PC-3 (cell line): ENCODE measurements at regions not wholly inside any gene's neighbourhood (a gene's known extent, or its start where the extent isn't known, plus 50 kb on each side); places are given as distances from the start of the nearest gene placed in this dataset.

Source experiments
- ATAC-seq: fragments of 200-7000 bp; cut with Tn5 transposase; 2 replicates; pipeline ENCODE4 v1.9.1; 2020; ENCODE audit warnings: mild to moderate bottlenecking, moderate library complexity
- BruUV-seq: library from RNA; stranded (reverse); fragments of 400-500 nt; replicated peaks from 2 replicates; lab custom pipeline; 2021; lab: Mats Ljungman, UMichigan
- CTCF ChIA-PET: fragments of 300-600 bp; sonication (Branson Sonifier 250); formaldehyde crosslinking; loops from one replicate; lab custom pipeline; 2022; ENCODE audit warnings: antibody characterized with exemption; lab: Charles Lee
- POLR2A ChIA-PET: fragments of 300-600 bp; sonication (Branson Sonifier 250); formaldehyde crosslinking; loops from one replicate; lab custom pipeline; 2022; ENCODE audit warnings: antibody characterized with exemption; ENCODE audit not compliant: unreplicated experiment; lab: Charles Lee
- DNase-seq: peaks from one replicate; pipeline ENCODE4 v3.0.0-alpha.2; 2015
- H2AFZ ChIP-seq: fragments of 300-600 bp; sonication (generic); 2 replicates; pipeline ENCODE4 v1.6.0; 2016; ENCODE audit warnings: antibody characterized with exemption, low read length
- H3F3A ChIP-seq: fragments of 300-600 bp; sonication (generic); one replicate; pipeline ENCODE4 v1.6.0; 2017; ENCODE audit warnings: antibody characterized with exemption, low read length, control low read depth, mild to moderate bottlenecking; ENCODE audit not compliant: unreplicated experiment
- H3K27ac ChIP-seq: fragments of 300-600 bp; sonication (generic); 2 replicates; pipeline ENCODE4 v1.5.1; 2016; ENCODE audit warnings: mild to moderate bottlenecking, low read length
- H3K27me3 ChIP-seq: fragments of 300-600 bp; sonication (generic); 2 replicates; pipeline ENCODE4 v1.6.1; 2016; ENCODE audit warnings: low read length, mixed read lengths
- H3K36me3 ChIP-seq: fragments of 300-600 bp; sonication (generic); 2 replicates; pipeline ENCODE4 v1.6.1; 2016; ENCODE audit warnings: low read depth, mixed run types, low read length, mixed read lengths
- H3K4me1 ChIP-seq: fragments of 300-600 bp; sonication (generic); 2 replicates; pipeline ENCODE4 v1.5.1; 2016; ENCODE audit warnings: low read length; ENCODE audit not compliant: insufficient read depth
- H3K4me2 ChIP-seq: fragments of 300-600 bp; sonication (generic); 2 replicates; pipeline ENCODE4 v1.6.0; 2016; ENCODE audit warnings: low read length
- H3K4me3 ChIP-seq: fragments of 300-600 bp; sonication (generic); 2 replicates; pipeline ENCODE4 v1.5.1; 2016; ENCODE audit warnings: mild to moderate bottlenecking, low read length, mixed read lengths
- H3K79me2 ChIP-seq: fragments of 300-600 bp; sonication (generic); 2 replicates; pipeline ENCODE4 v1.6.1; 2017; ENCODE audit warnings: low read length, mixed read lengths
- H3K9ac ChIP-seq: fragments of 300-600 bp; sonication (generic); 2 replicates; pipeline ENCODE4 v1.6.0; 2016; ENCODE audit warnings: mild to moderate bottlenecking, low read length
- H3K9me2 ChIP-seq: fragments of 300-600 bp; sonication (generic); replicated peaks from 2 replicates; pipeline ENCODE4 v1.6.1; 2016; ENCODE audit warnings: mixed run types, low read length, mixed read lengths
- H3K9me3 ChIP-seq: fragments of 300-600 bp; sonication (generic); 2 replicates; pipeline ENCODE4 v1.6.1; 2016; ENCODE audit warnings: low read length, mixed read lengths
- H4K20me1 ChIP-seq: fragments of 300-600 bp; sonication (generic); 2 replicates; pipeline ENCODE4 v1.6.1; 2016; ENCODE audit warnings: low read length, mixed read lengths
- CTCF ChIP-seq: fragments of 300-600 bp; sonication (generic); conservative IDR thresholded peaks from 2 replicates; pipeline ENCODE4 v1.5.1; 2017; ENCODE audit warnings: antibody characterized with exemption, low read depth, mild to moderate bottlenecking, low read length
- EZH2 ChIP-seq: fragments of 300-600 bp; sonication (generic); IDR thresholded peaks from one replicate; pipeline ENCODE4 v1.6.1; 2017; ENCODE audit warnings: antibody characterized with exemption, mild to moderate bottlenecking, low read length; ENCODE audit not compliant: unreplicated experiment
- EZH2phosphoT487 ChIP-seq: fragments of 300-600 bp; sonication (generic); IDR thresholded peaks from 2 replicates; pipeline ENCODE4 v1.6.1; 2018; ENCODE audit warnings: mild to moderate bottlenecking, antibody characterized with exemption, low read length, borderline replicate concordance
- intact Hi-C: fragments of 100-400 bp; cut with micrococcal nuclease; formaldehyde crosslinking; loops from 2 replicates; pipeline ENCODE4 v1.9.0; 2023

DNA sequence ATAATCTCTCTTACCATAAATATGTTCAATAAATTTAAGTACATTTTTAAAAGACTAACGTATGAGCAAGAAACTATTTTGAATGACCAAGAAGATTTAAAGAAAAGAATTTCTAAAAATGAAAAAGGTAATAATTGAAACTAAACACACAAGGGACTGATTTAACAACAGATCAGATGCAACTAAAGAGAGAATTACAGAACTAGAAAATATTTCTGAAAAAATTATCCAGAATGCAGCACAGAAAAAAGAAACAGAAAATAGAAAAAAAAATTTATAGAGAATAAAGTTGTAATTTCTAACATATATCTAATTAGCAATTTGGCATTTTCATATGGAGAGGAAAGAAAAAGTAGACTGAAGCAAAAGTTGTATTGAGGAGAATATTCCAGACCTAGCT is 269.3 kb downstream of the TLE1 start:
- ATAC-seq (no peak), DNase-seq (no peak)
- no peaks in the 10 kb centered on the region for H3F3A ChIP-seq
- H3K9ac ChIP-seq, result no peak overlapping the region
- H2AFZ ChIP-seq, result no peak overlapping the region
- no peak overlapping the region for H3K4me2 ChIP-seq
- intact Hi-C loops, result no loop called here
- no peak for TF ChIP-seq EZH2phosphoT487
- TF ChIP-seq EZH2, result no peak
- TF ChIP-seq CTCF, result no peak
- POLR2A ChIA-PET, result no interaction called here
- H3K79me2 ChIP-seq, result no peaks in the 10 kb centered on the region
- H3K9me3 ChIP-seq, result no peaks in the 10 kb centered on the region
- peaks cover 23% of the 10 kb centered on the region for H3K4me1 ChIP-seq
- CTCF ChIA-PET, result no interaction called here
- no peaks in the 10 kb centered on the region for H3K36me3 ChIP-seq
- no peaks in the 10 kb centered on the region for H3K9me2 ChIP-seq
- no peaks in the 10 kb centered on the region for H3K27me3 ChIP-seq
- no TSS peak for BruUV-seq
- H3K4me3 ChIP-seq, result no peak overlapping the region
- no peak overlapping the region for H3K27ac ChIP-seq
- H4K20me1 ChIP-seq, result no peaks in the 10 kb centered on the region

DNA sequence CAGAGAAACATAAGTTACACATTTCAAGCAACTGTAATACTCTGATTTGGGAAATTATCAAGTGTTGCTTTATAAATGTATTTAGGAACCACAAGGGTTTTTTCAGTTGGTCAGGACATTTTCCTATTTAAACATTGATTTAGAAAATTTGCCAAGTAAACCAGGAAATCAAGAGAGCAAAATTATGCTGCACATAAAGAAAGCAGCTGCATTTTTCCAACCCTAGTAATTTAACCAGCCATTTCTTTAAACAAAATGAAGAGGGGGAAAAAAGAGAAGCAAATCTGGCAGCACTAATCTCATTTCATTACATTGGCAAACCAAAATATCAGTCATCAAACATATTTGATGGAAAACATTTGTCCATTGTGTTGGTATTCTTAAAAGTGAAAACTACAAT is 271.4 kb downstream of the TLE1 start:
- ChIA-PET CTCF (no interaction called here), POLR2A (no interaction called here)
- no peaks in the 10 kb centered on the region for H3K79me2 ChIP-seq
- peaks cover 41% of the 10 kb centered on the region for H3K4me1 ChIP-seq
- H3K9me2 ChIP-seq, result no peaks in the 10 kb centered on the region
- no peaks in the 10 kb centered on the region for H3F3A ChIP-seq
- no peak overlapping the region for H3K4me3 ChIP-seq
- no peak overlapping the region for H2AFZ ChIP-seq
- no peak for ATAC-seq
- peak overlapping the region; percentile 25; the same call in 1 of the 2 replicates for H3K27ac ChIP-seq
- no peaks in the 10 kb centered on the region for H3K9me3 ChIP-seq
- no peak for DNase-seq
- H3K4me2 ChIP-seq, result peak overlapping the region; percentile 44; the same call in 1 of the 2 replicates
- no TSS peak for BruUV-seq
- no peaks in the 10 kb centered on the region for H3K27me3 ChIP-seq
- no peak overlapping the region for H3K9ac ChIP-seq
- TF ChIP-seq EZH2 (no peak), EZH2phosphoT487 (no peak), CTCF (no peak)
- H4K20me1 ChIP-seq, result no peaks in the 10 kb centered on the region
- no peaks in the 10 kb centered on the region for H3K36me3 ChIP-seq
- intact Hi-C loops, result loop anchor here (10.0 kb wide), 1 partner anchor 293 kb away; no protein-coding TSS in a partner anchor

DNA sequence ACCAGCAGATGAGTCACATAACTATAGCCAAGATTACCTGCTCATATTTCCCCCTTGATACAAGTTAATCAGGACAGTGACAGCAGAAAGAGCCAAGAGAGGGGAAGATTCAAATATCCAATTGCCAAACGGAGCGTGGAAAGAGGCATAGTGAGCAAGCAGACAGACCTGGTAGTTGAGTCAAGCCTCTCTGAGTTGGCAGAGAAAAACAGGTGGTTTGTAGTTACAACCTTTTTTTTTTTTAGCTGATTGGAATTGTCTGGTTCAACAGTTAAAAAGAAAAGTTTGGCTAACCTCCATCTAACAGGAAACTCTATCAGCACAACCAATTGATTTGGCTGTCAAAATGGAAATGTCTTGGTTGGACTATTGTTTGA is 272.1 kb downstream of the TLE1 start:
- no peaks in the 10 kb centered on the region for H3K79me2 ChIP-seq
- no peak overlapping the region for H3K4me3 ChIP-seq
- H3K4me1 ChIP-seq, result peaks cover 47% of the 10 kb centered on the region
- no peaks in the 10 kb centered on the region for H3K9me2 ChIP-seq
- BruUV-seq, result no TSS peak
- H3K36me3 ChIP-seq, result no peaks in the 10 kb centered on the region
- H4K20me1 ChIP-seq, result no peaks in the 10 kb centered on the region
- ATAC-seq, result no peak
- H3K9ac ChIP-seq, result no peak overlapping the region
- H3K4me2 ChIP-seq, result peak overlapping the region; percentile 44
- ChIA-PET POLR2A (no interaction called here), CTCF (no interaction called here)
- H3K9me3 ChIP-seq, result no peaks in the 10 kb centered on the region
- TF ChIP-seq CTCF (no peak), EZH2 (no peak), EZH2phosphoT487 (no peak)
- peaks cover 2% of the 10 kb centered on the region for H3F3A ChIP-seq
- intact Hi-C loops, result loop anchor here (10.0 kb wide), 1 partner anchor 292 kb away; no protein-coding TSS in a partner anchor
- no peak overlapping the region for H2AFZ ChIP-seq
- H3K27me3 ChIP-seq, result no peaks in the 10 kb centered on the region
- DNase-seq, result peak; percentile 67
- peak overlapping the region; percentile 25; the same call in 1 of the 2 replicates for H3K27ac ChIP-seq
